GM23338 (cell line): ENCODE measurements at regions not wholly inside any gene's neighbourhood (a gene's known extent, or its start where the extent isn't known, plus 50 kb on each side); places are given as distances from the start of the nearest gene placed in this dataset.
A peak's percentile ranks its signal among the peaks of the same experiment; 100 is the strongest.

Experiments
- ATAC-seq: fragments of 200-7000 bp; cut with Tn5 transposase; 3 replicates; pipeline ENCODE4 v1.9.1; 2020
- DNase-seq: peaks from one replicate; pipeline ENCODE4 v3.0.0-alpha.2; 2015; ENCODE audit warnings: low spot score
- H2AFZ ChIP-seq: fragments of 200-600 bp; sonication (generic); 2 replicates; pipeline ENCODE4 v1.8.0; 2016; ENCODE audit warnings: antibody characterized with exemption, mild to moderate bottlenecking, moderate library complexity
- H3F3A ChIP-seq: fragments of 200-600 bp; sonication (generic); replicated peaks from 2 replicates; pipeline ENCODE4 v1.8.0; 2017; ENCODE audit warnings: antibody characterized with exemption, mixed run types, low read depth
- H3K27ac ChIP-seq: fragments of 200-600 bp; sonication (generic); 2 replicates; pipeline ENCODE4 v1.6.1; 2016; ENCODE audit warnings: low read depth
- H3K27me3 ChIP-seq: fragments of 200-600 bp; sonication (generic); 2 replicates; pipeline ENCODE4 v1.8.0; 2016; ENCODE audit warnings: mild to moderate bottlenecking, mixed run types, moderate library complexity; ENCODE audit not compliant: insufficient read depth
- H3K36me3 ChIP-seq: fragments of 200-600 bp; sonication (generic); 2 replicates; pipeline ENCODE4 v1.8.0; 2016; ENCODE audit warnings: mild to moderate bottlenecking; ENCODE audit not compliant: insufficient read depth
- H3K4me1 ChIP-seq: fragments of 200-600 bp; sonication (generic); 2 replicates; pipeline ENCODE4 v1.8.0; 2016; ENCODE audit warnings: mild to moderate bottlenecking, moderate library complexity; ENCODE audit not compliant: insufficient read depth
- H3K4me2 ChIP-seq: fragments of 200-600 bp; sonication (generic); 2 replicates; pipeline ENCODE4 v1.7.1; 2017; ENCODE audit warnings: mixed run types
- H3K4me3 ChIP-seq: fragments of 200-600 bp; sonication (generic); 2 replicates; pipeline ENCODE4 v1.6.1; 2016; ENCODE audit warnings: mixed run types
- H3K79me2 ChIP-seq: fragments of 200-600 bp; sonication (generic); replicated peaks from 2 replicates; pipeline ENCODE4 v1.8.0; 2017; ENCODE audit warnings: mild to moderate bottlenecking; ENCODE audit not compliant: insufficient read depth
- H3K9me2 ChIP-seq: fragments of 200-600 bp; sonication (generic); 2 replicates; pipeline ENCODE4 v1.8.0; 2017; ENCODE audit not compliant: insufficient read depth
- H4K20me1 ChIP-seq: fragments of 200-600 bp; sonication (generic); replicated peaks from 2 replicates; pipeline ENCODE4 v1.8.0; 2017; ENCODE audit warnings: mild to moderate bottlenecking; ENCODE audit not compliant: insufficient read depth
- H3K27ac Mint-ChIP-seq: 2 replicates; pipeline ENCODE4 v1.8.0; 2020; ENCODE audit warnings: inconsistent platforms, mild to moderate bottlenecking, moderate library complexity, mixed read lengths
- H3K27me3 Mint-ChIP-seq: 3 replicates; pipeline ENCODE4 v1.8.0; 2022; ENCODE audit warnings: low read depth, mild to moderate bottlenecking, moderate library complexity, mixed read lengths, inconsistent platforms; ENCODE audit not compliant: insufficient read depth, poor library complexity
- H3K36me3 Mint-ChIP-seq: 3 replicates; pipeline ENCODE4 v1.8.0; 2021; ENCODE audit warnings: low read depth, mild to moderate bottlenecking, inconsistent platforms, moderate library complexity, mixed read lengths
- H3K4me1 Mint-ChIP-seq: 3 replicates; pipeline ENCODE4 v1.8.0; 2020; ENCODE audit warnings: mild to moderate bottlenecking, inconsistent platforms, mixed read lengths
- H3K4me3 Mint-ChIP-seq: 3 replicates; pipeline ENCODE4 v1.8.0; 2021; ENCODE audit warnings: moderate library complexity, mild to moderate bottlenecking, inconsistent platforms, mixed read lengths
- H3K9me3 Mint-ChIP-seq: 3 replicates; pipeline ENCODE4 v1.8.0; 2020; ENCODE audit warnings: moderate library complexity, mild to moderate bottlenecking, inconsistent platforms, mixed read lengths
- CREB1 ChIP-seq: fragments of 250-450 bp; sonication (Bioruptor Pico); IDR thresholded peaks from 2 replicates; pipeline ENCODE4 v1.5.0; 2020; ENCODE audit warnings: low read depth, mild to moderate bottlenecking, moderate library complexity
- CTCF ChIP-seq, 2 experiments: fragments of 200-600 bp in 1 of 2; sonication (generic) in 1 of 2; conservative IDR thresholded peaks; 2 replicates each; pipeline versions ENCODE4 v1.5.1 to v1.6.1; 2016 to 2017; ENCODE audit warnings: antibody characterized with exemption in 2 of 2, low read depth in 2 of 2, mild to moderate bottlenecking in 2 of 2, moderate library complexity in 1 of 2
- ETS1 ChIP-seq: IDR thresholded peaks from 2 replicates; pipeline ENCODE4 v1.6.1; 2016; ENCODE audit warnings: antibody characterized with exemption
- EZH2 ChIP-seq: fragments of 200-600 bp; sonication (generic); IDR thresholded peaks from one replicate; pipeline ENCODE4 v1.8.0; 2017; ENCODE audit warnings: antibody characterized with exemption, mild to moderate bottlenecking, low read depth; ENCODE audit not compliant: unreplicated experiment
- EZH2phosphoT487 ChIP-seq: fragments of 200-600 bp; sonication (generic); IDR thresholded peaks from one replicate; pipeline ENCODE4 v1.8.1; 2018; ENCODE audit warnings: antibody characterized with exemption; ENCODE audit not compliant: unreplicated experiment
- JUNB ChIP-seq: IDR thresholded peaks from one replicate; pipeline ENCODE4 v1.6.1; 2016; ENCODE audit warnings: antibody characterized with exemption; ENCODE audit not compliant: unreplicated experiment
- NANOG ChIP-seq: IDR thresholded peaks from 2 replicates; pipeline ENCODE4 v1.6.1; 2016; ENCODE audit warnings: antibody characterized with exemption, borderline replicate concordance
- POLR2AphosphoS5 ChIP-seq: IDR thresholded peaks from 2 replicates; pipeline ENCODE4 v1.6.1; 2016; ENCODE audit warnings: antibody characterized with exemption, low read depth
- STAT1 ChIP-seq: IDR thresholded peaks from one replicate; pipeline ENCODE4 v1.6.1; 2016; ENCODE audit warnings: antibody characterized with exemption; ENCODE audit not compliant: unreplicated experiment
- ZNF114 ChIP-seq: fragments of 250-450 bp; sonication (Bioruptor Pico); IDR thresholded peaks from 2 replicates; pipeline ENCODE4 v1.5.0; 2020; ENCODE audit warnings: mild to moderate bottlenecking, moderate library complexity
- ZNF331 ChIP-seq: fragments of 250-450 bp; sonication (Bioruptor Pico); IDR thresholded peaks from 2 replicates; pipeline ENCODE4 v1.5.0; 2020; ENCODE audit warnings: low read depth, mild to moderate bottlenecking, moderate library complexity
- TF ChIP-seq, protein P1 (sequence below): IDR thresholded peaks from one replicate; pipeline ENCODE4 v1.6.1; 2018; ENCODE audit warnings: antibody characterized with exemption; ENCODE audit not compliant: unreplicated experiment
- TF ChIP-seq, protein P2 (sequence below): fragments of 250-450 bp; sonication (Bioruptor Pico); IDR thresholded peaks from 2 replicates; pipeline ENCODE4 v1.5.0; 2020; ENCODE audit warnings: mild to moderate bottlenecking, moderate library complexity

GRCh38 chr10:10755490-10755889 is 262.2 kb upstream of the CELF2 start:
- Mint-ChIP-seq H3K36me3 (no peaks in the 10 kb centered on the region), H3K4me3 (no peak overlapping the region), H3K9me3 (no peaks in the 10 kb centered on the region), H3K27ac (no peak overlapping the region), H3K27me3 (no peaks in the 10 kb centered on the region), H3K4me1 (no peaks in the 10 kb centered on the region)
- Histone ChIP-seq H3F3A (no peaks in the 10 kb centered on the region), H2AFZ (peak overlapping the region; percentile 84; the same call in 1 of the 2 replicates), H4K20me1 (no peaks in the 10 kb centered on the region), H3K9me2 (no peaks in the 10 kb centered on the region), H3K4me2 (no peak overlapping the region), H3K4me1 (no peaks in the 10 kb centered on the region), H3K27me3 (no peaks in the 10 kb centered on the region), H3K79me2 (no peaks in the 10 kb centered on the region), H3K36me3 (no peaks in the 10 kb centered on the region), H3K27ac (no peak overlapping the region), H3K4me3 (no peak overlapping the region)
- DNase-seq (no peak), ATAC-seq (no peak)
- TF ChIP-seq ZNF114 = no peak
- no peak for TF ChIP-seq EZH2
- TF ChIP-seq POLR2AphosphoS5 = no peak
- no peak for TF ChIP-seq ETS1
- no peak for TF ChIP-seq CTCF (conservative IDR thresholded peaks at IDR 0.05; ENCODE audit: low read depth in 2 of 2)
- no peak for TF ChIP-seq STAT1
- TF ChIP-seq, protein P1, sequence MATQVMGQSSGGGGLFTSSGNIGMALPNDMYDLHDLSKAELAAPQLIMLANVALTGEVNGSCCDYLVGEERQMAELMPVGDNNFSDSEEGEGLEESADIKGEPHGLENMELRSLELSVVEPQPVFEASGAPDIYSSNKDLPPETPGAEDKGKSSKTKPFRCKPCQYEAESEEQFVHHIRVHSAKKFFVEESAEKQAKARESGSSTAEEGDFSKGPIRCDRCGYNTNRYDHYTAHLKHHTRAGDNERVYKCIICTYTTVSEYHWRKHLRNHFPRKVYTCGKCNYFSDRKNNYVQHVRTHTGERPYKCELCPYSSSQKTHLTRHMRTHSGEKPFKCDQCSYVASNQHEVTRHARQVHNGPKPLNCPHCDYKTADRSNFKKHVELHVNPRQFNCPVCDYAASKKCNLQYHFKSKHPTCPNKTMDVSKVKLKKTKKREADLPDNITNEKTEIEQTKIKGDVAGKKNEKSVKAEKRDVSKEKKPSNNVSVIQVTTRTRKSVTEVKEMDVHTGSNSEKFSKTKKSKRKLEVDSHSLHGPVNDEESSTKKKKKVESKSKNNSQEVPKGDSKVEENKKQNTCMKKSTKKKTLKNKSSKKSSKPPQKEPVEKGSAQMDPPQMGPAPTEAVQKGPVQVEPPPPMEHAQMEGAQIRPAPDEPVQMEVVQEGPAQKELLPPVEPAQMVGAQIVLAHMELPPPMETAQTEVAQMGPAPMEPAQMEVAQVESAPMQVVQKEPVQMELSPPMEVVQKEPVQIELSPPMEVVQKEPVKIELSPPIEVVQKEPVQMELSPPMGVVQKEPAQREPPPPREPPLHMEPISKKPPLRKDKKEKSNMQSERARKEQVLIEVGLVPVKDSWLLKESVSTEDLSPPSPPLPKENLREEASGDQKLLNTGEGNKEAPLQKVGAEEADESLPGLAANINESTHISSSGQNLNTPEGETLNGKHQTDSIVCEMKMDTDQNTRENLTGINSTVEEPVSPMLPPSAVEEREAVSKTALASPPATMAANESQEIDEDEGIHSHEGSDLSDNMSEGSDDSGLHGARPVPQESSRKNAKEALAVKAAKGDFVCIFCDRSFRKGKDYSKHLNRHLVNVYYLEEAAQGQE = no peak
- TF ChIP-seq, protein P2, sequence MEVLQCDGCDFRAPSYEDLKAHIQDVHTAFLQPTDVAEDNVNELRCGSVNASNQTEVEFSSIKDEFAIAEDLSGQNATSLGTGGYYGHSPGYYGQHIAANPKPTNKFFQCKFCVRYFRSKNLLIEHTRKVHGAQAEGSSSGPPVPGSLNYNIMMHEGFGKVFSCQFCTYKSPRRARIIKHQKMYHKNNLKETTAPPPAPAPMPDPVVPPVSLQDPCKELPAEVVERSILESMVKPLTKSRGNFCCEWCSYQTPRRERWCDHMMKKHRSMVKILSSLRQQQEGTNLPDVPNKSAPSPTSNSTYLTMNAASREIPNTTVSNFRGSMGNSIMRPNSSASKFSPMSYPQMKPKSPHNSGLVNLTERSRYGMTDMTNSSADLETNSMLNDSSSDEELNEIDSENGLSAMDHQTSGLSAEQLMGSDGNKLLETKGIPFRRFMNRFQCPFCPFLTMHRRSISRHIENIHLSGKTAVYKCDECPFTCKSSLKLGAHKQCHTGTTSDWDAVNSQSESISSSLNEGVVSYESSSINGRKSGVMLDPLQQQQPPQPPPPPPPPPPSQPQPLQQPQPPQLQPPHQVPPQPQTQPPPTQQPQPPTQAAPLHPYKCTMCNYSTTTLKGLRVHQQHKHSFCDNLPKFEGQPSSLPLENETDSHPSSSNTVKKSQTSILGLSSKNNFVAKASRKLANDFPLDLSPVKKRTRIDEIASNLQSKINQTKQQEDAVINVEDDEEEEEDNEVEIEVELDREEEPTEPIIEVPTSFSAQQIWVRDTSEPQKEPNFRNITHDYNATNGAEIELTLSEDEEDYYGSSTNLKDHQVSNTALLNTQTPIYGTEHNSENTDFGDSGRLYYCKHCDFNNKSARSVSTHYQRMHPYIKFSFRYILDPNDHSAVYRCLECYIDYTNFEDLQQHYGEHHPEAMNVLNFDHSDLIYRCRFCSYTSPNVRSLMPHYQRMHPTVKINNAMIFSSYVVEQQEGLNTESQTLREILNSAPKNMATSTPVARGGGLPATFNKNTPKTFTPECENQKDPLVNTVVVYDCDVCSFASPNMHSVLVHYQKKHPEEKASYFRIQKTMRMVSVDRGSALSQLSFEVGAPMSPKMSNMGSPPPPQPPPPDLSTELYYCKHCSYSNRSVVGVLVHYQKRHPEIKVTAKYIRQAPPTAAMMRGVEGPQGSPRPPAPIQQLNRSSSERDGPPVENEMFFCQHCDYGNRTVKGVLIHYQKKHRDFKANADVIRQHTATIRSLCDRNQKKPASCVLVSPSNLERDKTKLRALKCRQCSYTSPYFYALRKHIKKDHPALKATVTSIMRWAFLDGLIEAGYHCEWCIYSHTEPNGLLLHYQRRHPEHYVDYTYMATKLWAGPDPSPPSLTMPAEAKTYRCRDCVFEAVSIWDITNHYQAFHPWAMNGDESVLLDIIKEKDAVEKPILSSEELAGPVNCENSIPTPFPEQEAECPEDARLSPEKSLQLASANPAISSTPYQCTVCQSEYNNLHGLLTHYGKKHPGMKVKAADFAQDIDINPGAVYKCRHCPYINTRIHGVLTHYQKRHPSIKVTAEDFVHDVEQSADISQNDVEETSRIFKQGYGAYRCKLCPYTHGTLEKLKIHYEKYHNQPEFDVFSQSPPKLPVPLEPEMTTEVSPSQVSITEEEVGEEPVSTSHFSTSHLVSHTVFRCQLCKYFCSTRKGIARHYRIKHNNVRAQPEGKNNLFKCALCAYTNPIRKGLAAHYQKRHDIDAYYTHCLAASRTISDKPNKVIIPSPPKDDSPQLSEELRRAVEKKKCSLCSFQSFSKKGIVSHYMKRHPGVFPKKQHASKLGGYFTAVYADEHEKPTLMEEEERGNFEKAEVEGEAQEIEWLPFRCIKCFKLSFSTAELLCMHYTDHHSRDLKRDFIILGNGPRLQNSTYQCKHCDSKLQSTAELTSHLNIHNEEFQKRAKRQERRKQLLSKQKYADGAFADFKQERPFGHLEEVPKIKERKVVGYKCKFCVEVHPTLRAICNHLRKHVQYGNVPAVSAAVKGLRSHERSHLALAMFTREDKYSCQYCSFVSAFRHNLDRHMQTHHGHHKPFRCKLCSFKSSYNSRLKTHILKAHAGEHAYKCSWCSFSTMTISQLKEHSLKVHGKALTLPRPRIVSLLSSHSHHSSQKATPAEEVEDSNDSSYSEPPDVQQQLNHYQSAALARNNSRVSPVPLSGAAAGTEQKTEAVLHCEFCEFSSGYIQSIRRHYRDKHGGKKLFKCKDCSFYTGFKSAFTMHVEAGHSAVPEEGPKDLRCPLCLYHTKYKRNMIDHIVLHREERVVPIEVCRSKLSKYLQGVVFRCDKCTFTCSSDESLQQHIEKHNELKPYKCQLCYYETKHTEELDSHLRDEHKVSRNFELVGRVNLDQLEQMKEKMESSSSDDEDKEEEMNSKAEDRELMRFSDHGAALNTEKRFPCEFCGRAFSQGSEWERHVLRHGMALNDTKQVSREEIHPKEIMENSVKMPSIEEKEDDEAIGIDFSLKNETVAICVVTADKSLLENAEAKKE (CRISPR knock-in tag) = no peak
- no peak for TF ChIP-seq NANOG
- TF ChIP-seq EZH2phosphoT487 = no peak
- TF ChIP-seq CREB1 (CRISPR knock-in tag) = no peak
- TF ChIP-seq JUNB = no peak
- no peak for TF ChIP-seq ZNF331 (CRISPR knock-in tag)
